Bronchial epithelial cell (primary cell): ENCODE measurements at regions not wholly inside any gene's neighbourhood (a gene's known extent, or its start where the extent isn't known, plus 50 kb on each side); places are given as distances from the start of the nearest gene placed in this dataset.
A peak's percentile ranks its signal among the peaks of the same experiment; 100 is the strongest.
"Not testable (repeated sequence)": the region's sequence is repeated elsewhere in the genome, so short reads cannot be mapped to it uniquely, and the experiment has no call there.

Experiments
- DNase-seq: peaks from one replicate; pipeline ENCODE4 v3.0.0-alpha.2; 2010; ENCODE audit warnings: low read depth
- FAIRE-seq: peaks from 2 replicates; lab custom pipeline; 2011; peaks lifted over from hg19 to GRCh38; lab: Jason Lieb, UNC
- H3K27me3 ChIP-seq: 2 replicates; pipeline ENCODE4 v1.5.1; 2011; ENCODE audit warnings: low read length; ENCODE audit not compliant: control insufficient read depth, insufficient read depth
- H3K36me3 ChIP-seq: 2 replicates; pipeline ENCODE4 v1.5.1; 2011; ENCODE audit warnings: low read length; ENCODE audit not compliant: control insufficient read depth, insufficient read depth
- H3K4me3 ChIP-seq: 2 replicates; pipeline ENCODE4 v1.5.1; 2011; ENCODE audit warnings: mild to moderate bottlenecking, low read depth, low read length, control low read depth
- TF ChIP-seq, protein P1 (sequence below): IDR thresholded peaks from 2 replicates; pipeline ENCODE4 v1.5.1; 2011; ENCODE audit warnings: mild to moderate bottlenecking, moderate library complexity, low read length, control low read depth, inconsistent platforms; ENCODE audit not compliant: insufficient read depth, severe bottlenecking

DNA sequence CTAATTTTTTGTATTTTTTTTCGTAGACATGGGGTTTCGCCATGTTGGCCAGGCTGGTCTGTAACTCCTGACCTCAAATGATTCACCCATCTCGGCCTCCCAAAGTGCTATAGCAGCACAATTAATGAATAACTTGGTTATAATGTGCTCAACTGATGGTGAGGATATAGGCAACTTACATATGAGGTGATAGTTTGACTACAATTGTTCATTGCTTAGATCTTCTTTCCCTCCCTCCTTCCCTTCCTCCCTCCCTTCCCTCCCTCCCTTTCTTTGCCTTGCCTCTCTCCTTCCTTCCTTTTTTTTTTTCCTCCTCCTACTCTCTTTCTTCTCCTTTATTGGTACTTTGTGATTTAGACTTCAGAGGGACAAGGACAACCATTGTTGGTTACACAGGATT lies 151.2 kb downstream of the RNF144B start:
- Histone ChIP-seq H3K27me3 (peaks cover 2% of the 10 kb centered on the region), H3K36me3 (no peaks in the 10 kb centered on the region), H3K4me3 (no peak overlapping the region)
- TF ChIP-seq, protein P1, sequence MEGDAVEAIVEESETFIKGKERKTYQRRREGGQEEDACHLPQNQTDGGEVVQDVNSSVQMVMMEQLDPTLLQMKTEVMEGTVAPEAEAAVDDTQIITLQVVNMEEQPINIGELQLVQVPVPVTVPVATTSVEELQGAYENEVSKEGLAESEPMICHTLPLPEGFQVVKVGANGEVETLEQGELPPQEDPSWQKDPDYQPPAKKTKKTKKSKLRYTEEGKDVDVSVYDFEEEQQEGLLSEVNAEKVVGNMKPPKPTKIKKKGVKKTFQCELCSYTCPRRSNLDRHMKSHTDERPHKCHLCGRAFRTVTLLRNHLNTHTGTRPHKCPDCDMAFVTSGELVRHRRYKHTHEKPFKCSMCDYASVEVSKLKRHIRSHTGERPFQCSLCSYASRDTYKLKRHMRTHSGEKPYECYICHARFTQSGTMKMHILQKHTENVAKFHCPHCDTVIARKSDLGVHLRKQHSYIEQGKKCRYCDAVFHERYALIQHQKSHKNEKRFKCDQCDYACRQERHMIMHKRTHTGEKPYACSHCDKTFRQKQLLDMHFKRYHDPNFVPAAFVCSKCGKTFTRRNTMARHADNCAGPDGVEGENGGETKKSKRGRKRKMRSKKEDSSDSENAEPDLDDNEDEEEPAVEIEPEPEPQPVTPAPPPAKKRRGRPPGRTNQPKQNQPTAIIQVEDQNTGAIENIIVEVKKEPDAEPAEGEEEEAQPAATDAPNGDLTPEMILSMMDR: no peak
- no peak for DNase-seq
- FAIRE-seq: no peak

GRCh38 chr6:18543051-18543450 lies 155.9 kb downstream of the RNF144B start:
- FAIRE-seq: no peak
- TF ChIP-seq, protein P1: no peak
- no peaks in the 10 kb centered on the region for H3K27me3 ChIP-seq
- no peaks in the 10 kb centered on the region for H3K36me3 ChIP-seq
- H3K4me3 ChIP-seq: no peak overlapping the region
- no peak for DNase-seq

- not testable (repeated sequence) for FAIRE-seq, H3K27me3 ChIP-seq, H3K4me3 ChIP-seq, DNase-seq, H3K36me3 ChIP-seq
These were observed 158.0 kb downstream of the RNF144B start for GRCh38 chr6:18545142-18545541.

- TF ChIP-seq, protein P1: no peak
- DNase-seq (peak; percentile 5), FAIRE-seq (no peak)
- no peaks in the 10 kb centered on the region for H3K27me3 ChIP-seq
- H3K4me3 ChIP-seq: no peak overlapping the region
- H3K36me3 ChIP-seq: no peaks in the 10 kb centered on the region
These were observed 158.6 kb downstream of the RNF144B start for GRCh38 chr6:18545726-18546125.

GRCh38 chr6:18550119-18550518 lies 163.0 kb downstream of the RNF144B start:
- H3K36me3 ChIP-seq: no peaks in the 10 kb centered on the region
- no peak for FAIRE-seq
- TF ChIP-seq, protein P1: no peak
- DNase-seq: no peak
- no peaks in the 10 kb centered on the region for H3K27me3 ChIP-seq
- no peak overlapping the region for H3K4me3 ChIP-seq

DNA sequence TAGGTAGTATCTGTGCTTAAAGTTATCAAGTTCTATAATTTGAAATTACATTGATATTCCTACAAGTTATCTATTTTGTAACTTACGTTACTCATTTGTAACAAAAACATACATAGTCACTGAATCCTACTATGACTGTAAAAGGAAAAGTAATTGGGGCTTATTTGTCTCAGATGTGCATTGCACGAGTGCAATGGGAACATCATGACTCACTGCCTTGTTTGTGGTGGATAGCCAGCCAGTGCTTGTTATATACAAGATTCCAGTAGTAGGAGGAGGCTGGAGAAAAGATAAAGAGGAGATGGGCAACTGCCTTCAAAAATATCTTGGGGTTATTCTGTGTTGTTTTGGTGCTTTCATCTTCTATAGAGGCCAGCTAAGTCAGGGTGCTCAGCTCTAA lies 164.1 kb downstream of the RNF144B start:
- TF ChIP-seq, protein P1: no peak
- Histone ChIP-seq H3K36me3 (no peaks in the 10 kb centered on the region), H3K4me3 (no peak overlapping the region), H3K27me3 (no peaks in the 10 kb centered on the region)
- no peak for FAIRE-seq
- peak; percentile 76 for DNase-seq
